GM23338 (cell line): ENCODE measurements at regions not wholly inside any gene's neighbourhood (a gene's known extent, or its start where the extent isn't known, plus 50 kb on each side); places are given as distances from the start of the nearest gene placed in this dataset.

ENCODE experiments used
- ATAC-seq: fragments of 200-7000 bp; cut with Tn5 transposase; 3 replicates; pipeline ENCODE4 v1.9.1; 2020
- DNase-seq: peaks from one replicate; pipeline ENCODE4 v3.0.0-alpha.2; 2015; ENCODE audit warnings: low spot score
- H2AFZ ChIP-seq: fragments of 200-600 bp; sonication (generic); 2 replicates; pipeline ENCODE4 v1.8.0; 2016; ENCODE audit warnings: antibody characterized with exemption, mild to moderate bottlenecking, moderate library complexity
- H3F3A ChIP-seq: fragments of 200-600 bp; sonication (generic); replicated peaks from 2 replicates; pipeline ENCODE4 v1.8.0; 2017; ENCODE audit warnings: antibody characterized with exemption, mixed run types, low read depth
- H3K27ac ChIP-seq: fragments of 200-600 bp; sonication (generic); 2 replicates; pipeline ENCODE4 v1.6.1; 2016; ENCODE audit warnings: low read depth
- H3K27me3 ChIP-seq: fragments of 200-600 bp; sonication (generic); 2 replicates; pipeline ENCODE4 v1.8.0; 2016; ENCODE audit warnings: mild to moderate bottlenecking, mixed run types, moderate library complexity; ENCODE audit not compliant: insufficient read depth
- H3K36me3 ChIP-seq: fragments of 200-600 bp; sonication (generic); 2 replicates; pipeline ENCODE4 v1.8.0; 2016; ENCODE audit warnings: mild to moderate bottlenecking; ENCODE audit not compliant: insufficient read depth
- H3K4me1 ChIP-seq: fragments of 200-600 bp; sonication (generic); 2 replicates; pipeline ENCODE4 v1.8.0; 2016; ENCODE audit warnings: mild to moderate bottlenecking, moderate library complexity; ENCODE audit not compliant: insufficient read depth
- H3K4me2 ChIP-seq: fragments of 200-600 bp; sonication (generic); 2 replicates; pipeline ENCODE4 v1.7.1; 2017; ENCODE audit warnings: mixed run types
- H3K4me3 ChIP-seq: fragments of 200-600 bp; sonication (generic); 2 replicates; pipeline ENCODE4 v1.6.1; 2016; ENCODE audit warnings: mixed run types
- H3K79me2 ChIP-seq: fragments of 200-600 bp; sonication (generic); replicated peaks from 2 replicates; pipeline ENCODE4 v1.8.0; 2017; ENCODE audit warnings: mild to moderate bottlenecking; ENCODE audit not compliant: insufficient read depth
- H3K9me2 ChIP-seq: fragments of 200-600 bp; sonication (generic); 2 replicates; pipeline ENCODE4 v1.8.0; 2017; ENCODE audit not compliant: insufficient read depth
- H4K20me1 ChIP-seq: fragments of 200-600 bp; sonication (generic); replicated peaks from 2 replicates; pipeline ENCODE4 v1.8.0; 2017; ENCODE audit warnings: mild to moderate bottlenecking; ENCODE audit not compliant: insufficient read depth
- H3K27ac Mint-ChIP-seq: 2 replicates; pipeline ENCODE4 v1.8.0; 2020; ENCODE audit warnings: inconsistent platforms, mild to moderate bottlenecking, moderate library complexity, mixed read lengths
- H3K27me3 Mint-ChIP-seq: 3 replicates; pipeline ENCODE4 v1.8.0; 2022; ENCODE audit warnings: low read depth, mild to moderate bottlenecking, moderate library complexity, mixed read lengths, inconsistent platforms; ENCODE audit not compliant: insufficient read depth, poor library complexity
- H3K36me3 Mint-ChIP-seq: 3 replicates; pipeline ENCODE4 v1.8.0; 2021; ENCODE audit warnings: low read depth, mild to moderate bottlenecking, inconsistent platforms, moderate library complexity, mixed read lengths
- H3K4me1 Mint-ChIP-seq: 3 replicates; pipeline ENCODE4 v1.8.0; 2020; ENCODE audit warnings: mild to moderate bottlenecking, inconsistent platforms, mixed read lengths
- H3K4me3 Mint-ChIP-seq: 3 replicates; pipeline ENCODE4 v1.8.0; 2021; ENCODE audit warnings: moderate library complexity, mild to moderate bottlenecking, inconsistent platforms, mixed read lengths
- H3K9me3 Mint-ChIP-seq: 3 replicates; pipeline ENCODE4 v1.8.0; 2020; ENCODE audit warnings: moderate library complexity, mild to moderate bottlenecking, inconsistent platforms, mixed read lengths
- CREB1 ChIP-seq: fragments of 250-450 bp; sonication (Bioruptor Pico); IDR thresholded peaks from 2 replicates; pipeline ENCODE4 v1.5.0; 2020; ENCODE audit warnings: low read depth, mild to moderate bottlenecking, moderate library complexity
- CTCF ChIP-seq, 2 experiments: fragments of 200-600 bp in 1 of 2; sonication (generic) in 1 of 2; conservative IDR thresholded peaks; 2 replicates each; pipeline versions ENCODE4 v1.5.1 to v1.6.1; 2016 to 2017; ENCODE audit warnings: antibody characterized with exemption in 2 of 2, low read depth in 2 of 2, mild to moderate bottlenecking in 2 of 2, moderate library complexity in 1 of 2
- ETS1 ChIP-seq: IDR thresholded peaks from 2 replicates; pipeline ENCODE4 v1.6.1; 2016; ENCODE audit warnings: antibody characterized with exemption
- EZH2 ChIP-seq: fragments of 200-600 bp; sonication (generic); IDR thresholded peaks from one replicate; pipeline ENCODE4 v1.8.0; 2017; ENCODE audit warnings: antibody characterized with exemption, mild to moderate bottlenecking, low read depth; ENCODE audit not compliant: unreplicated experiment
- EZH2phosphoT487 ChIP-seq: fragments of 200-600 bp; sonication (generic); IDR thresholded peaks from one replicate; pipeline ENCODE4 v1.8.1; 2018; ENCODE audit warnings: antibody characterized with exemption; ENCODE audit not compliant: unreplicated experiment
- JUNB ChIP-seq: IDR thresholded peaks from one replicate; pipeline ENCODE4 v1.6.1; 2016; ENCODE audit warnings: antibody characterized with exemption; ENCODE audit not compliant: unreplicated experiment
- NANOG ChIP-seq: IDR thresholded peaks from 2 replicates; pipeline ENCODE4 v1.6.1; 2016; ENCODE audit warnings: antibody characterized with exemption, borderline replicate concordance
- POLR2AphosphoS5 ChIP-seq: IDR thresholded peaks from 2 replicates; pipeline ENCODE4 v1.6.1; 2016; ENCODE audit warnings: antibody characterized with exemption, low read depth
- REST ChIP-seq: IDR thresholded peaks from one replicate; pipeline ENCODE4 v1.6.1; 2018; ENCODE audit warnings: antibody characterized with exemption; ENCODE audit not compliant: unreplicated experiment
- ZNF114 ChIP-seq: fragments of 250-450 bp; sonication (Bioruptor Pico); IDR thresholded peaks from 2 replicates; pipeline ENCODE4 v1.5.0; 2020; ENCODE audit warnings: mild to moderate bottlenecking, moderate library complexity
- ZNF331 ChIP-seq: fragments of 250-450 bp; sonication (Bioruptor Pico); IDR thresholded peaks from 2 replicates; pipeline ENCODE4 v1.5.0; 2020; ENCODE audit warnings: low read depth, mild to moderate bottlenecking, moderate library complexity
- ZNF462 ChIP-seq: fragments of 250-450 bp; sonication (Bioruptor Pico); IDR thresholded peaks from 2 replicates; pipeline ENCODE4 v1.5.0; 2020; ENCODE audit warnings: mild to moderate bottlenecking, moderate library complexity

- no peak overlapping the region for H3K27ac ChIP-seq
- H3K36me3 Mint-ChIP-seq, result no peaks in the 10 kb centered on the region
Observed at GRCh38 chr3:70647094-70647493, 334.7 kb upstream of the MDFIC2 start.

More at GRCh38 chr3:70647094-70647493, 334.7 kb upstream of the MDFIC2 start:
- H3K4me3 Mint-ChIP-seq, result no peak overlapping the region
- Histone ChIP-seq H3K4me3 (no peak overlapping the region), H3K36me3 (no peaks in the 10 kb centered on the region), H3K79me2 (no peaks in the 10 kb centered on the region), H3F3A (no peaks in the 10 kb centered on the region), H3K4me1 (no peaks in the 10 kb centered on the region), H3K27me3 (no peaks in the 10 kb centered on the region), H3K4me2 (no peak overlapping the region), H4K20me1 (no peaks in the 10 kb centered on the region), H3K9me2 (0 out of 2 replicates have a peak, but pooled peaks cover 4% of the 10 kb centered on the region), H2AFZ (no peak overlapping the region)
- no peak for ATAC-seq
- H3K27me3 Mint-ChIP-seq, result no peaks in the 10 kb centered on the region
- H3K27ac Mint-ChIP-seq, result no peak overlapping the region
- no peaks in the 10 kb centered on the region for H3K4me1 Mint-ChIP-seq
- no peaks in the 10 kb centered on the region; the same call in 2 of the 3 replicates for H3K9me3 Mint-ChIP-seq
- TF ChIP-seq EZH2phosphoT487 (no peak), ZNF331 (CRISPR knock-in tag) (no peak), CREB1 (no peak), CTCF (conservative IDR thresholded peaks at IDR 0.05; ENCODE audit: low read depth in 2 of 2) (no peak), POLR2AphosphoS5 (no peak), REST (no peak), EZH2 (no peak), JUNB (no peak), ETS1 (no peak), ZNF114 (CRISPR knock-in tag) (no peak), NANOG (no peak), ZNF462 (CRISPR knock-in tag) (no peak)
- DNase-seq, result no peak
